Esophagus muscularis mucosa (tissue), 4 donors: ENCODE measurements at regions not wholly inside any gene's neighbourhood (a gene's known extent, or its start where the extent isn't known, plus 50 kb on each side); places are given as distances from the start of the nearest gene placed in this dataset.

ENCODE experiments used
- EP300 ChIP-seq: sonication (generic); formaldehyde crosslinking; IDR thresholded peaks from one replicate; pipeline ENCODE4 v1.6.1; 2017; ENCODE audit warnings: antibody characterized with exemption
- POLR2A ChIP-seq: fragments of 450-650 bp; IDR thresholded peaks from one replicate; pipeline ENCODE4 v1.6.1; 2017; ENCODE audit warnings: antibody characterized with exemption, moderate library complexity, mild to moderate bottlenecking, low read depth
- POLR2AphosphoS5 ChIP-seq, 2 donors: sonication (generic); formaldehyde crosslinking; IDR thresholded peaks; one replicate each; pipeline ENCODE4 v1.6.1; 2017; ENCODE audit warnings: antibody characterized with exemption in 2 of 2
- TF ChIP-seq, protein P1 (sequence below), 3 experiments: fragments of 200-600 bp in 2 of 3; fragments of 450-650 bp in 1 of 3; sonication (generic) in 2 of 3; IDR thresholded peaks; one replicate each; pipeline ENCODE4 v1.5.1; 2017 to 2019; ENCODE audit warnings: antibody characterized with exemption in 3 of 3, mild to moderate bottlenecking in 2 of 3, moderate library complexity in 1 of 3

DNA sequence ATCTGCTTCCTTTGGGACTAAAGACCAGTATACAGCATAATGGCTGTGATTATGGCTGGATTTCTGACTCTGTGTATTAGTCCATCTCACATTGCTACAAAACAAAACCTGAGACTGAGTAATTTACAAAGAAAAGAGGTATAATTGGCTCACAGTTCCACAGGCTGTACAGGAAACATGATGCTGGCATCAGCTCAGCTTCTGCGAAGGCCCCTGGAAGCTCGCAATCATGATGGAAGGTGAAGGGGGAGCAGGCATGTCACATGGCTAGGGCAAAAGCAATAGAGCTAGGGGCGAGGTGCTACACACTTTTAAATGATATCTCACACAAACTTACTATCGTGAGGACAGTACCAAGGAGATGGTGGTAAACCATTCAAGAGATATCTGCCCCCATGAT lies 68.0 kb upstream of the GADL1 start:
- TF ChIP-seq, protein P1, sequence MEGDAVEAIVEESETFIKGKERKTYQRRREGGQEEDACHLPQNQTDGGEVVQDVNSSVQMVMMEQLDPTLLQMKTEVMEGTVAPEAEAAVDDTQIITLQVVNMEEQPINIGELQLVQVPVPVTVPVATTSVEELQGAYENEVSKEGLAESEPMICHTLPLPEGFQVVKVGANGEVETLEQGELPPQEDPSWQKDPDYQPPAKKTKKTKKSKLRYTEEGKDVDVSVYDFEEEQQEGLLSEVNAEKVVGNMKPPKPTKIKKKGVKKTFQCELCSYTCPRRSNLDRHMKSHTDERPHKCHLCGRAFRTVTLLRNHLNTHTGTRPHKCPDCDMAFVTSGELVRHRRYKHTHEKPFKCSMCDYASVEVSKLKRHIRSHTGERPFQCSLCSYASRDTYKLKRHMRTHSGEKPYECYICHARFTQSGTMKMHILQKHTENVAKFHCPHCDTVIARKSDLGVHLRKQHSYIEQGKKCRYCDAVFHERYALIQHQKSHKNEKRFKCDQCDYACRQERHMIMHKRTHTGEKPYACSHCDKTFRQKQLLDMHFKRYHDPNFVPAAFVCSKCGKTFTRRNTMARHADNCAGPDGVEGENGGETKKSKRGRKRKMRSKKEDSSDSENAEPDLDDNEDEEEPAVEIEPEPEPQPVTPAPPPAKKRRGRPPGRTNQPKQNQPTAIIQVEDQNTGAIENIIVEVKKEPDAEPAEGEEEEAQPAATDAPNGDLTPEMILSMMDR (IDR thresholded peaks at IDR 0.05): no peak
- TF ChIP-seq POLR2A: no peak
- no peak for TF ChIP-seq POLR2AphosphoS5 (IDR thresholded peaks at IDR 0.05)
- TF ChIP-seq EP300: no peak
